BJ (cell line): ENCODE measurements at regions not wholly inside any gene's neighbourhood (a gene's known extent, or its start where the extent isn't known, plus 50 kb on each side); places are given as distances from the start of the nearest gene placed in this dataset.
"Not testable (repeated sequence)": the region's sequence is repeated elsewhere in the genome, so short reads cannot be mapped to it uniquely, and the experiment has no call there.

ENCODE experiments used
- CTCF ChIA-PET: fragments of 350-600 bp; formaldehyde crosslinking; extraction: SDS; loops from one replicate; lab custom pipeline; 2021; ENCODE audit warnings: antibody characterized with exemption, inconsistent platforms; lab: Yijun Ruan, JAX
- POLR2A ChIA-PET: fragments of 300-600 bp; sonication (Branson Sonifier 250); formaldehyde crosslinking; extraction: SDS; loops from one replicate; lab custom pipeline; 2021; ENCODE audit warnings: antibody characterized with exemption; lab: Charles Lee
- DNase-seq: peaks from one replicate; pipeline ENCODE4 v3.0.0-alpha.2; 2011; ENCODE audit warnings: low read depth
- H3K27me3 ChIP-seq: 2 replicates; pipeline ENCODE4 v1.6.0; 2011; ENCODE audit warnings: low read length; ENCODE audit not compliant: control insufficient read depth, insufficient read depth
- H3K36me3 ChIP-seq: 2 replicates; pipeline ENCODE4 v1.5.1; 2011; ENCODE audit warnings: low read length; ENCODE audit not compliant: control insufficient read depth, insufficient read depth
- H3K4me3 ChIP-seq: 2 replicates; pipeline ENCODE4 v1.5.1; 2011; ENCODE audit warnings: low read depth, mild to moderate bottlenecking, control low read depth, low read length
- CTCF ChIP-seq: IDR thresholded peaks from 2 replicates; pipeline ENCODE4 v1.5.1; 2011; ENCODE audit warnings: low read depth, mild to moderate bottlenecking, control low read depth, inconsistent platforms, low read length, moderate library complexity; ENCODE audit not compliant: insufficient read depth

GRCh38 chr20:39752262-39752876 lies 790.2 kb downstream of the DHX35 start:
- Histone ChIP-seq H3K36me3 (no peaks in the 10 kb centered on the region), H3K27me3 (no peaks in the 10 kb centered on the region), H3K4me3 (no peak overlapping the region)
- ChIA-PET CTCF (no interaction called here), POLR2A (no interaction called here)
- no peak for TF ChIP-seq CTCF
- no peak for DNase-seq

GRCh38 chr20:39751557-39752137 lies 789.5 kb downstream of the DHX35 start:
- H3K27me3 ChIP-seq, result no peaks in the 10 kb centered on the region
- DNase-seq, result no peak
- POLR2A ChIA-PET, result no interaction called here
- no peak overlapping the region for H3K4me3 ChIP-seq
- no peaks in the 10 kb centered on the region for H3K36me3 ChIP-seq
- TF ChIP-seq CTCF, result no peak
- CTCF ChIA-PET, result no interaction called here

GRCh38 chr20:39745380-39745779 lies 783.2 kb downstream of the DHX35 start:
- POLR2A ChIA-PET, result no interaction called here
- no peak for DNase-seq
- Histone ChIP-seq H3K4me3 (no peak overlapping the region), H3K36me3 (no peaks in the 10 kb centered on the region), H3K27me3 (no peaks in the 10 kb centered on the region)
- CTCF ChIA-PET, result no interaction called here
- no peak for TF ChIP-seq CTCF

GRCh38 chr20:39738651-39739050 lies 776.5 kb downstream of the DHX35 start:
- no peak for DNase-seq
- Histone ChIP-seq H3K27me3 (no peaks in the 10 kb centered on the region), H3K4me3 (no peak overlapping the region), H3K36me3 (no peaks in the 10 kb centered on the region)
- ChIA-PET CTCF (no interaction called here), POLR2A (no interaction called here)
- TF ChIP-seq CTCF, result no peak

- Histone ChIP-seq H3K36me3 (no peaks in the 10 kb centered on the region), H3K27me3 (no peaks in the 10 kb centered on the region), H3K4me3 (no peak overlapping the region)
- no peak for DNase-seq
- TF ChIP-seq CTCF, result no peak
- POLR2A ChIA-PET, result no interaction called here
- CTCF ChIA-PET, result no interaction called here
Observed at GRCh38 chr20:39736434-39737327, 774.5 kb downstream of the DHX35 start.

DNA sequence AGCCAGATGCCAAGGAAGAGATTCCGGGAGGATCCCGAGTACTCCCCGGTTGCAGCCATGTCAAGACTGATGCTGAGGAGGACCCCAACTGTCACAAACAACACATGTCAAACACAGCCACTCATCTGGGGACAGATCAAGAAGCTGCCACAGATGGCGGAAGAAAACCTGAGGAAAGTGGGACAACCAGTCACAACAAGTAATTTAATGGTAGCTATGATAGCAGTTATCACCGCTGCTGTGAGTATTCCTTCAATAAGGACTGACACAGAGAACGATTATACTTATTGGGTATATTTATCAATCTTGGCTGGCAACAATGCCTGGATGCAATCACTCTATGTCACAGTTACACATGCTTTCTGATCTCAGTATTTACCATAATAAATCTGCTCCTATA lies 763.4 kb downstream of the DHX35 start:
- POLR2A ChIA-PET, H3K36me3 ChIP-seq, DNase-seq, H3K4me3 ChIP-seq, CTCF ChIA-PET, H3K27me3 ChIP-seq: not testable (repeated sequence)
